NCI-H748 (cell line): ENCODE measurements at regions not wholly inside any gene's neighbourhood (a gene's known extent, or its start where the extent isn't known, plus 50 kb on each side); places are given as distances from the start of the nearest gene placed in this dataset.
"Not testable (repeated sequence)": the region's sequence is repeated elsewhere in the genome, so short reads cannot be mapped to it uniquely, and the experiment has no call there.

Experiments
- DNase-seq: peaks from one replicate; lab custom pipeline; 2025; ENCODE audit not compliant: unreplicated experiment; lab: John Stamatoyannopoulos, UW

DNA sequence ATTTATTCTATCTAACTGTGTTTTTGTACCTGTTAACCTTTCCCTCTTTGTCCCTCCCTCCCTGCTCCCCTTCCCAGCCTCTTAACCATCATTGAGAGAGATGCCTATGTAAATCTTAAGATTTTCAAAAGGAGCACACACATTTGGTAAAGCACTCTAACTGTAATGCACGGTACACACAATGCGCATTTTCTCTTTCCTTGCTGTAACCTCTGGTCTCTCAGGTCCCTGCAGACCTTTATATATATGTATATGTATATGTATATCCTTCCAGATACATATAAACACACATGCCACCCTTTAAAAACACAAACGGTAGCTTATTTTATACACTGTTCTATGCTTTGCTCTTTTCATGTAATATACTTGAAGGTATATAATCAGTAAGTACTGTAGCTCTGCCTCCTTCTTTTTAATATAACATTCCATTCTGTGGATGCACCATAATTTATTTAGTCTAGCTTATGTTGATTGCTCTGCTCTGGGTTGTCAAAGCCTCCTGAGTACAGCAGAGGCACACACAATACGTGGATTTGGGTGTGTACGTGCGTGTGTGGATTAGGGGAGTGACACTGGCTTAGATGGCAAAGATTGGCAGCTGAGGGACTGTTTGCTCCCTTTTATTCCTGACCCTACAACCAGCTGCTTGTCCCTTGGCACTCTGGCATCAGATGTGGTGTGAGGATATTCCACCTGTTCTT, 118.4 kb upstream of the PTPN20 start:
- not testable (repeated sequence) for DNase-seq

DNA sequence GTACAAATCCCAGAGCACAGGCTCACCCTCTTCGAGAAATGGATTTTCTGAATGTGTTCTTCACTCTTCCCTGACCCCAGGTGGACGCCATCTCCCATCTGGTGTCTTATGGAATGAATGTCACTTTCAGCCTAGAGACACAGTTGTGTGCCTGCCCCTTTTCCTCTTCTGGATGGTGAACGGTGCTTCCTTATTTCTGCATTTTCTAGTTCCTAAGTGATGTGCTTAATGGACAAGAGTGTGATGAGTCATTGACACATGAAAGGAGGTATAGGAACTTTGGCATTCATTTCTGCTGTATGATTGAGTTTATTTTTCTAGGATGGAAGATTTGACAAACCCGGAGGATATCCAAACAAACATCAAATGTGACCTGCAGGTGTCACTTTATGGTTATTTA, 114.9 kb upstream of the PTPN20 start:
- DNase-seq: not testable (repeated sequence)

- peak; percentile 4 for DNase-seq
These were observed 109.2 kb upstream of the PTPN20 start for GRCh38 chr10:46802010-46802409.

DNA sequence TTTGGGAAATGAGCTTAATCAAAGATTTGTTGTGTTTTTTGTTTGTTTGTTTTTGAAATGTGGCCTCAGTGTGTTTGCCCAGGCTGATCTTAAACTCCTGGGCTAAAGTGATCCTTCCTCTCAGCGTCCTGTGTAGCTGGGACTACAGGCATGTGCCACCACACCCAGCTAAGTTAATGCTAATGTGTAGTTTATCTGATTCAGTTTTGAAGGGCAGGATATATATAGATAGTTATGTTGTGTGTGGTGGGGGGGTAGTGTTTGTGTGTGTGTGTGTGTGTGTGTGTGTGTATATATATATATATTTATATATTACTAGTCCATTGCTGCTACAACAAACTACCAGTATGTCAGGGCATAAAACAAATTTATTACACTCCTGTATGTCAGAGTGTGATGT, 108.1 kb upstream of the PTPN20 start:
- not testable (repeated sequence) for DNase-seq

DNA sequence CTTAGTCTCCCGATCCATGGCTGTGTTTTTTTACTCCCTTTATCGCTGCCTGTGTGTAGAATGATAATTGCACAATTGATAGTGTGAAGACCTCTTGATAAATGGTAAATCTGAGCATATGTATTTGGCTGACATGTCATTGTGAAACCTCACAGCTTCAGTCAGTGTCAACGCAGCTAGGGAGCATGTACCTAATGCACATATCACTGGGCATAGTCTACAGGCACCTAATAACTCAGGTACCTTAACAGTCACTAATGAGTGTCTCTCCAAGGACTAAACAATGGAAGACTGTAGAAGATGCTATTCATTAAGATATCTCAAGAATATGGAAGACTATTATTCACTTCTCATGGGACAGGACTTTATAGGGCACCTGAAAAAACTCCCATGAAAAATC, 101.0 kb upstream of the PTPN20 start:
- DNase-seq: not testable (repeated sequence)

DNA sequence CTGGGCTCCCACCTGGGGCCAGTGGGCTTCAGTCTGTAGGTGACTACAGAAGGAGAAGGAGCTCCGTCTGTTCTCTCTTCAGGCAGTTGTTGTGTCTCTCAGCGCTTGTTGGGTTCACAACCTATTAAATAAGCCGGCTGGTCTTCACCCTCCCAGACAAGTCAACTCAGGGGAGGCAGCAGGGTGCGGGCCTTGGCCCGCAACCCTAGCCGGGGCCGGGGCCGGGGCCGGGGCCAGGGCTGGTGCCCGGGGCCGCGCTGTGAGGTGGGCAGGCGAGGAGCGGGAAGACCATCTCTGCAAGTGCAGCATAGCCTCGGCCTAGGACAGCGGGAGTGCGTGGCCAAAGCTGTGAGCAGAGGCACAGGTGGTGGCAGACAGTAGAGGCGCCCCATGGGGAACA, 95.1 kb upstream of the PTPN20 start:
- DNase-seq: not testable (repeated sequence)

DNA sequence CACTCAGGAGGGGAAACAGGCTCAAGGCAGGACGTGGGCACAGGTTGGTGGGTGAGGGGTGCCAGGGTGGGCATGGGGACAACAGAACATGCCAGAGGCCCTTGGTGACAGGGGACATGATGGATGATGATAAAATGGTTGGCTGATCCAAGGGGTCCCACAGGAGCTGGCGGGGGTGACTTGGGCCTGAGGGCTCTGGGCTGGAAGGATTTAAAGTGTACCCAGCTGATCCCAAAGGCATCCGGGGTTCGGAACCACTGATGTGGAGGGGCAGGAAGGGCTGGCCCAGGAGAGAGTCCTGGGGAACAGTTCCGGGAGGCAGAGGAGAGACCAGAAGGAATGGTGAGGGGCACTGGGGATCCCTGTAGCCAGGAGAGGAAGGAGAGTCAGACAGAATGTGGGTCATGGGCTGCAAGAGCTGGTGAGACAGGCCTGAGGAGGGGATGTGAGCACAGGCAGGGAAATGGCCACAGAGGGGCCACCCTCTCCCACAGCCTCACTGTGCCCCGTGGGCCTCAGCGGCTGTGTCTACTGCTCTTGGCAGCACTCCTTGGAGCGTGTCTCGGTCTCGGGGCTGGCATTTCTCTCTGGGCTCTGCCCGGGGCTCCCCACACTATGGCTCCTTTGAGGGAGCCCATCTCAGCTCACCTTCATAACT, 70.7 kb upstream of the PTPN20 start:
- not testable (repeated sequence) for DNase-seq

- DNase-seq: not testable (repeated sequence)
These were observed 70.1 kb upstream of the PTPN20 start for GRCh38 chr10:46841051-46841593.

- DNase-seq: not testable (repeated sequence)
These were observed 66.0 kb upstream of the PTPN20 start for GRCh38 chr10:46845194-46845593.

DNA sequence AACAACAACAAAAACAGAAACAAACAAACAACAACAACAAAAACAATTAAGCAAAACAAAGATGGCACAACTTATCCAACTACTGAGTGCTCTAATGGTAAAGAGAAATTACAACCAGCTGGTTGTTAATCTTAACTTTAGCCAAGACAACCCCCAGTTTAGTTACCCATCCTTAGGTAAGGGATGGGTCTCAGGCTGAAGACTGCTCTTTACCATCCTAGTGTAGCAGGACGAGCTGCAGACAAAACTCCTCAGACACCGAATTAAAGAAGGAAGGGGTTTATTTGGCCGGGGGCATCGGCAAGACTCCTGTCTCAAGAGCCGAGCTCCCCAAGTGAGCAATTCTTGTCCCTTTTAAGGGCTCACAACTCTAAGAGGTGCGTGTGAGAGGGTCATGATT, 65.6 kb upstream of the PTPN20 start:
- DNase-seq: not testable (repeated sequence)

- not testable (repeated sequence) for DNase-seq
These were observed 50.5 kb upstream of the PTPN20 start for GRCh38 chr10:46860753-46861152.
